ENCODE measurements at regions not wholly inside any gene's neighbourhood (a gene's known extent, or its start where the extent isn't known, plus 50 kb on each side); places are given as distances from the start of the nearest gene placed in this dataset.

DNA sequence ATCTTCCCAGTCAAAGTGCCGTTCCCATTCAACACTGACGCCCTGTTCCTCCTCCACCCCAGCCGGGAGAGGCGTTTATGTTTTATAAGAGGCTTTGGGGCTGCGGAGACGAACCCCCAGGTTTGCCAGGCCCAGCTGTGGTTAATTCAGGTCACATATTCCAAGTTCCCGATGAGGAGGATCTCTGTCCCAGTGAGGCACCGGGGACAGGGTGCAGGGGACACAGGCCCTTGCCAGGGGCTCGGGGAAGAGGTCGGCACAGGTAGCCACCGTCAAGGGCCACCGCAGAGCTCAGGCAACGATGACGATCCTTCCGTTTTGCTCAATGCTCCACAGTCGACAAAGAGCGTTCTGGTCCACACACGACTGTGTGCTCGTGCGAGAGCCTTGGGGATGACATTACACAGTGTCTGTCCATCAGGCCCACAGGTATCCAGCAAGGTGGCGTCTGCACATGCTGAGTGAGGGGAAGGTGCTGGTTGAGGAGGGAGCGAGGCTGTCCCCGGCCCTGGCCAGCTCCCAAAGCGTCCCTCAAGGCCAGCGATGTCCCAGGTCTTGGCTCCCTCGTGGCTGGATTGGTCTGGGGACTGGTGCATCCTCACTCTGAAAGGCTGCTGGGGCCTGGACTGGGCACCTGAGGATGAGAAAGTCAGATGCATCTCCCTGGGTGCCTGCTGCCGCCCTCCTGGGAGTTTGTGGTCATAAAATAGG lies 189.2 kb upstream of the C14orf180 start:
- Histone ChIP-seq H3K9me2 (ENCODE audit: insufficient read depth, low read length) (no peaks in the 10 kb centered on the region), H3F3A (ENCODE audit: insufficient read depth, low read length, poor library complexity, severe bottlenecking) (no peaks in the 10 kb centered on the region), H3K27me3 (ENCODE audit: insufficient read depth, low read depth, low read length) (no peaks in the 10 kb centered on the region), H3K4me2 (ENCODE audit: low read length) (no peak overlapping the region), H3K9ac (ENCODE audit: low read length) (no peak overlapping the region), H3K9me3 (ENCODE audit: low read length) (no peaks in the 10 kb centered on the region), H3K27ac (ENCODE audit: low read length) (no peak overlapping the region), H2AFZ (ENCODE audit: low read depth, low read length) (no peak overlapping the region), H3K79me2 (replicated peaks; ENCODE audit: insufficient read depth, low read length) (no peaks in the 10 kb centered on the region), H4K20me1 (ENCODE audit: insufficient read depth) (no peaks in the 10 kb centered on the region), H3K4me3 (ENCODE audit: low read length) (no peak overlapping the region), H3K36me3 (ENCODE audit: insufficient read depth, low read length) (no peaks in the 10 kb centered on the region)
- no peak for TF ChIP-seq RAD21 (conservative IDR thresholded peaks at IDR 0.05)

DNA sequence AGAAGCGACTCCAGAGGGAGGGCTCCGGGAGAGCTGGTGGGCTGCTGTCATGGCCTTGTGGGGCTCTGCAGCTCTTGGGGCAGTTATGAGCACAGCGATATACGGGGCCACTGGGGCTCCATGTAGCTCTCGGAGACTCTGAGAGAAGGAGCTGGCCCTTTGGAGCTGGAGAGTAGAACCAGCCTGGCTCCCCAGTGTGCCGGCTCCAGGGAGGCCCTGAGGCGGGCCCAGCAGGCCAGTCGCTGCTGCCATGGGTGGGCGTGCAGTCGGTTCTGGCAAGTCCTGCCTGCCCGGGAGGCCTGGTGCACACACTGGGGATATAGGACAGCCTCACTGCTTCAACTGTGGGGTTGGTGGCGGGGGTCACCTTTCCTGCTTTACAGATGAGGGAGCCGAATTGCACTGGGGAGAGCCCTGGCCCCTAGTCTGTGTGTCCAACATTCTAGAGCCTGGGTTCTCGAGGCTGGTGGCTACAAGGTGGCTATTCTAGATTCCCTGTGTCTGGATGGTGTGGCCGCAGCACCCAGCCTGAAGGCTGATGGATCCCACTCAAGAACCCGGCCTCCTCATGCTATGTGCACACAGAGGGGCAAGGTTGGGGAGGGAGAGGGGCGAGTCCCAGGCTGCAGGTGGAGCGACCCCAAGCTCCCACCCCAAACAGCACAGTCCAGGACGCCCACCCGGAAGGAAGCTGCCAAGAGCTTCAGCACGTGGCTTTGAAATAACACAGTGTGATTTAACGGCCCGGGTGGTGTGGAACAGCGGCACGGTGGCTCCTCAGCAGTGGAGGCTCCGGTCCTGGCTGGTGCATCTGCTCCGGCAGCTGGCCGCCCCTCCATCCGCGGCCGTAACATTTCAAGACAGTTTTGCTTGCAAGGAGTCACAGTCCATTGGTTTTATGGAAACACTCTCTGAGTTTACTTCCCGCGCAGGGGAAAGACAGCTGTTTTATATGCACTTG lies 188.3 kb upstream of the C14orf180 start:
- no peak overlapping the region for H3K4me2 ChIP-seq (ENCODE audit: low read length)
- H4K20me1 ChIP-seq (ENCODE audit: insufficient read depth), result no peaks in the 10 kb centered on the region
- no peaks in the 10 kb centered on the region for H3F3A ChIP-seq (ENCODE audit: insufficient read depth, low read length, poor library complexity, severe bottlenecking)
- H3K27ac ChIP-seq (ENCODE audit: low read length), result no peak overlapping the region
- H3K4me3 ChIP-seq (ENCODE audit: low read length), result no peak overlapping the region
- H3K9me2 ChIP-seq (ENCODE audit: insufficient read depth, low read length), result no peaks in the 10 kb centered on the region
- no peak overlapping the region for H3K9ac ChIP-seq (ENCODE audit: low read length)
- H3K79me2 ChIP-seq (replicated peaks; ENCODE audit: insufficient read depth, low read length), result no peaks in the 10 kb centered on the region
- no peaks in the 10 kb centered on the region for H3K36me3 ChIP-seq (ENCODE audit: insufficient read depth, low read length)
- no peak overlapping the region for H2AFZ ChIP-seq (ENCODE audit: low read depth, low read length)
- no peak for TF ChIP-seq EZH2 (IDR thresholded peaks at IDR 0.05; ENCODE audit: borderline replicate concordance, insufficient read depth, low read length, poor library complexity, severe bottlenecking)
- TF ChIP-seq SMC3 (conservative IDR thresholded peaks at IDR 0.05; ENCODE audit: poor library complexity), result no peak
- TF ChIP-seq, protein P1, sequence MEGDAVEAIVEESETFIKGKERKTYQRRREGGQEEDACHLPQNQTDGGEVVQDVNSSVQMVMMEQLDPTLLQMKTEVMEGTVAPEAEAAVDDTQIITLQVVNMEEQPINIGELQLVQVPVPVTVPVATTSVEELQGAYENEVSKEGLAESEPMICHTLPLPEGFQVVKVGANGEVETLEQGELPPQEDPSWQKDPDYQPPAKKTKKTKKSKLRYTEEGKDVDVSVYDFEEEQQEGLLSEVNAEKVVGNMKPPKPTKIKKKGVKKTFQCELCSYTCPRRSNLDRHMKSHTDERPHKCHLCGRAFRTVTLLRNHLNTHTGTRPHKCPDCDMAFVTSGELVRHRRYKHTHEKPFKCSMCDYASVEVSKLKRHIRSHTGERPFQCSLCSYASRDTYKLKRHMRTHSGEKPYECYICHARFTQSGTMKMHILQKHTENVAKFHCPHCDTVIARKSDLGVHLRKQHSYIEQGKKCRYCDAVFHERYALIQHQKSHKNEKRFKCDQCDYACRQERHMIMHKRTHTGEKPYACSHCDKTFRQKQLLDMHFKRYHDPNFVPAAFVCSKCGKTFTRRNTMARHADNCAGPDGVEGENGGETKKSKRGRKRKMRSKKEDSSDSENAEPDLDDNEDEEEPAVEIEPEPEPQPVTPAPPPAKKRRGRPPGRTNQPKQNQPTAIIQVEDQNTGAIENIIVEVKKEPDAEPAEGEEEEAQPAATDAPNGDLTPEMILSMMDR (IDR thresholded peaks at IDR 0.05; ENCODE audit: poor library complexity, severe bottlenecking), result no peak
- TF ChIP-seq POLR2AphosphoS5 (IDR thresholded peaks at IDR 0.05), result no peak
- TF ChIP-seq MXI1 (conservative IDR thresholded peaks at IDR 0.05; ENCODE audit: poor library complexity, severe bottlenecking), result no peak
- no peak for TF ChIP-seq EP300 (conservative IDR thresholded peaks at IDR 0.05; ENCODE audit: poor library complexity, severe bottlenecking)
- TF ChIP-seq RAD21 (conservative IDR thresholded peaks at IDR 0.05), result no peak
- TF ChIP-seq, protein P2, sequence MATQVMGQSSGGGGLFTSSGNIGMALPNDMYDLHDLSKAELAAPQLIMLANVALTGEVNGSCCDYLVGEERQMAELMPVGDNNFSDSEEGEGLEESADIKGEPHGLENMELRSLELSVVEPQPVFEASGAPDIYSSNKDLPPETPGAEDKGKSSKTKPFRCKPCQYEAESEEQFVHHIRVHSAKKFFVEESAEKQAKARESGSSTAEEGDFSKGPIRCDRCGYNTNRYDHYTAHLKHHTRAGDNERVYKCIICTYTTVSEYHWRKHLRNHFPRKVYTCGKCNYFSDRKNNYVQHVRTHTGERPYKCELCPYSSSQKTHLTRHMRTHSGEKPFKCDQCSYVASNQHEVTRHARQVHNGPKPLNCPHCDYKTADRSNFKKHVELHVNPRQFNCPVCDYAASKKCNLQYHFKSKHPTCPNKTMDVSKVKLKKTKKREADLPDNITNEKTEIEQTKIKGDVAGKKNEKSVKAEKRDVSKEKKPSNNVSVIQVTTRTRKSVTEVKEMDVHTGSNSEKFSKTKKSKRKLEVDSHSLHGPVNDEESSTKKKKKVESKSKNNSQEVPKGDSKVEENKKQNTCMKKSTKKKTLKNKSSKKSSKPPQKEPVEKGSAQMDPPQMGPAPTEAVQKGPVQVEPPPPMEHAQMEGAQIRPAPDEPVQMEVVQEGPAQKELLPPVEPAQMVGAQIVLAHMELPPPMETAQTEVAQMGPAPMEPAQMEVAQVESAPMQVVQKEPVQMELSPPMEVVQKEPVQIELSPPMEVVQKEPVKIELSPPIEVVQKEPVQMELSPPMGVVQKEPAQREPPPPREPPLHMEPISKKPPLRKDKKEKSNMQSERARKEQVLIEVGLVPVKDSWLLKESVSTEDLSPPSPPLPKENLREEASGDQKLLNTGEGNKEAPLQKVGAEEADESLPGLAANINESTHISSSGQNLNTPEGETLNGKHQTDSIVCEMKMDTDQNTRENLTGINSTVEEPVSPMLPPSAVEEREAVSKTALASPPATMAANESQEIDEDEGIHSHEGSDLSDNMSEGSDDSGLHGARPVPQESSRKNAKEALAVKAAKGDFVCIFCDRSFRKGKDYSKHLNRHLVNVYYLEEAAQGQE (IDR thresholded peaks at IDR 0.05; ENCODE audit: borderline replicate concordance), result no peak
- no peak for TF ChIP-seq TAF1 (IDR thresholded peaks at IDR 0.05; ENCODE audit: low read depth)
- H3K9me3 ChIP-seq (ENCODE audit: low read length), result no peaks in the 10 kb centered on the region
- no peaks in the 10 kb centered on the region for H3K27me3 ChIP-seq (ENCODE audit: insufficient read depth, low read depth, low read length)
